AG04449 (cell line): ENCODE measurements at regions not wholly inside any gene's neighbourhood (a gene's known extent, or its start where the extent isn't known, plus 50 kb on each side); places are given as distances from the start of the nearest gene placed in this dataset.

Experiments
- CTCF ChIA-PET: fragments of 350-600 bp; formaldehyde crosslinking; extraction: SDS; loops from one replicate; lab custom pipeline; 2021; ENCODE audit warnings: antibody characterized with exemption; lab: Yijun Ruan, JAX
- POLR2A ChIA-PET: fragments of 400-600, 350-600 bp; formaldehyde crosslinking; extraction: SDS; loops from one replicate; lab custom pipeline; 2020; ENCODE audit warnings: antibody characterized with exemption, inconsistent platforms; lab: Yijun Ruan, JAX
- DNase-seq: peaks from one replicate; pipeline ENCODE4 v3.0.0-alpha.2; 2010; ENCODE audit warnings: low read depth, low spot score
- H3K4me3 ChIP-seq: 2 replicates; pipeline ENCODE4 v1.5.1; 2011; ENCODE audit warnings: low read depth, mild to moderate bottlenecking, control low read depth, low read length
- CTCF ChIP-seq: IDR thresholded peaks from one replicate; pipeline ENCODE4 v1.5.1; 2011; ENCODE audit warnings: mild to moderate bottlenecking, moderate library complexity, low read length, control low read depth, inconsistent platforms; ENCODE audit not compliant: insufficient read depth; ENCODE audit errors: missing control alignments

GRCh38 chr12:4196805-4197420, 76.6 kb upstream of the CCND2 start:
- TF ChIP-seq CTCF = no peak
- POLR2A ChIA-PET = no interaction called here
- CTCF ChIA-PET = no interaction called here
- no peak overlapping the region for H3K4me3 ChIP-seq
- no peak for DNase-seq

GRCh38 chr12:4194668-4195067, 78.9 kb upstream of the CCND2 start:
- CTCF ChIA-PET = no interaction called here

GRCh38 chr12:4193821-4194220, 79.7 kb upstream of the CCND2 start:
- ChIA-PET CTCF (no interaction called here), POLR2A (no interaction called here)
- no peak overlapping the region for H3K4me3 ChIP-seq
- TF ChIP-seq CTCF = no peak
- DNase-seq = no peak

More at GRCh38 chr12:4194668-4195067, 78.9 kb upstream of the CCND2 start:
- DNase-seq = no peak
- POLR2A ChIA-PET = no interaction called here
- H3K4me3 ChIP-seq = no peak overlapping the region
- TF ChIP-seq CTCF = no peak

GRCh38 chr12:4191642-4192041, 81.9 kb upstream of the CCND2 start:
- no peak for TF ChIP-seq CTCF
- ChIA-PET CTCF (interaction anchor here (1.7 kb wide), 1 partner anchor 13 kb away, joined by 3 read pairs; no protein-coding TSS in a partner anchor), POLR2A (no interaction called here)
- DNase-seq = no peak
- H3K4me3 ChIP-seq = no peak overlapping the region

GRCh38 chr12:4191149-4191548, 82.4 kb upstream of the CCND2 start:
- no peak overlapping the region for H3K4me3 ChIP-seq
- POLR2A ChIA-PET = no interaction called here
- CTCF ChIA-PET = interaction anchor here (1.7 kb wide), 1 partner anchor 13 kb away, joined by 3 read pairs; no protein-coding TSS in a partner anchor
- TF ChIP-seq CTCF = no peak
- no peak for DNase-seq

- H3K4me3 ChIP-seq = no peak overlapping the region
- POLR2A ChIA-PET = no interaction called here
- CTCF ChIA-PET = interaction anchor here (1.5 to 1.7 kb wide), 2 partner anchors 14 to 15 kb away, joined by 3 read pairs; no protein-coding TSS in a partner anchor
- no peak for DNase-seq
- no peak for TF ChIP-seq CTCF
These were observed 83.0 kb upstream of the CCND2 start for GRCh38 chr12:4190366-4191063.
